Subcutaneous abdominal adipose tissue (tissue), 5 donors: ENCODE measurements at regions not wholly inside any gene's neighbourhood (a gene's known extent, or its start where the extent isn't known, plus 50 kb on each side); places are given as distances from the start of the nearest gene placed in this dataset.
"Not testable (repeated sequence)": the region's sequence is repeated elsewhere in the genome, so short reads cannot be mapped to it uniquely, and the experiment has no call there.

Source experiments
- H3K27ac ChIP-seq: one replicate; pipeline ENCODE4 v1.7.0; 2013; ENCODE audit warnings: low read depth, mild to moderate bottlenecking, inconsistent platforms, low read length, moderate library complexity
- H3K27me3 ChIP-seq, 5 donors: one replicate each; pipeline ENCODE4 v1.7.0; 2013; ENCODE audit warnings: low read length in 5 of 5, inconsistent platforms in 1 of 5; ENCODE audit not compliant: control insufficient read depth in 5 of 5, insufficient read depth in 4 of 5
- H3K36me3 ChIP-seq, 5 donors: one replicate each; pipeline ENCODE4 v1.7.0; 2013; ENCODE audit warnings: low read length in 5 of 5; ENCODE audit not compliant: control insufficient read depth in 5 of 5, insufficient read depth in 5 of 5
- H3K4me1 ChIP-seq, 5 donors: one replicate each; pipeline ENCODE4 v1.7.0; 2013; ENCODE audit warnings: low read length in 5 of 5, mild to moderate bottlenecking in 3 of 5, moderate library complexity in 1 of 5; ENCODE audit not compliant: control insufficient read depth in 5 of 5, insufficient read depth in 5 of 5
- H3K4me3 ChIP-seq, 5 donors: one replicate each; pipeline ENCODE4 v1.7.0; 2013; ENCODE audit warnings: low read length in 5 of 5, low read depth in 1 of 5
- H3K9ac ChIP-seq, 5 donors: one replicate each; pipeline ENCODE4 v1.7.0; 2013; ENCODE audit warnings: low read length in 5 of 5, mild to moderate bottlenecking in 4 of 5, moderate library complexity in 3 of 5
- H3K9me3 ChIP-seq, 5 donors: one replicate each; pipeline ENCODE4 v1.7.0; 2013; ENCODE audit warnings: low read length in 5 of 5; ENCODE audit not compliant: control insufficient read depth in 5 of 5
- donor health status: healthy.
- donor health status: healthy.
- donor health status: healthy.
- donor health status: healthy.
- donor health status: healthy.

GRCh38 chr7:114329458-114329857 is 85.2 kb upstream of the FOXP2 start:
- not testable (repeated sequence) for H3K4me1 ChIP-seq, H3K9ac ChIP-seq, H3K36me3 ChIP-seq, H3K4me3 ChIP-seq, H3K27ac ChIP-seq, H3K27me3 ChIP-seq, H3K9me3 ChIP-seq

DNA sequence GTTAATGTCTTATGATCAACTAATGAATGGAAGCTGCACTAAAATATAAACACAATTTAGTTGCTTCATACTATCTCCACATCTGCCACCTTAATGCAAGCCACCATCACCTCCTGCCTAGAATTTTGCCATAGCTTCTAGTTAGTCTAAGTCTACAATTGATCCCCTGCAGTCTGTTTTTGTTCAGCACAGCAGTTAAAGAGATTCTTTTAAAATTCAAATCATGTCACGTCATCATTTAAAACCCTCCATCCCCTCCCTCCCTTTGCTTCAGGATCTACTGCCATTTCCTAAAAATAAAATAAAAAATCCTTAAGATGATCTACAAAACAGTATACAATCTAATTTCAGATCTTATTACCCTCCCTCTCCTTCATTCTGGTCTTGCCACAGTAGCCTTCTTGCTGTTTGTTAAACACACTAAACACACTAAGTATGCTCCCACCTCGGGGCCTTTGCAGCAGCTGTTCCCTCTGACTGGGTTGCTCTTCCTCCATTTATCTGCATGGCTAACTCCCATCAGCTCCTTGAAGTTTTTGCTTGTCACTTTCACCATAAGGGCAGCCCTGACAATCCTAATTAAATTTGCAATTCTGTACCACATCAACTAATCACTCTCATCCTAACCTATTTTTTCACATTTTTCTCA is 97.0 kb upstream of the FOXP2 start:
- H3K36me3 ChIP-seq = peaks cover 0 to 6% (median 0%) of the 10 kb centered on the region in 5 donors

DNA sequence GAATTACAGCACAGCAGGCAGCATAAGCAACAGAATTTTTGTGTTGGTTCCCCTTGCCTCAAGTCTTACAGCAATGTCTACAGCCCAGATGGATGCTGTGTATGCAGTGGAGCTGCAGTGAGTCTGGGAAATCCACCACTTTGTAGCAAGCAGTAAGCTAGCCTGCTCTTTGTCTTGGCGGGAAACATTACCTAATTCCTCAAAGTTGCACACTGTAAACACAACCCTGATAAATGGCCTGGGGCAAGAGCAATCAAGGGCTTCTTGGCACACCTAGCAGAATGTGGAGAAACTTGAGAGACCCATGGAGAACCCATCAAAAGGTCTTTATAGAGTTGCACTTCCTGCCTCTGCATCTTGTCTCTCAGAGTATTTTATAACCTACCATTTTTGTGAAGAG is 102.0 kb upstream of the FOXP2 start:
- H3K9ac ChIP-seq = no peak overlapping the region
- no peaks in the 10 kb centered on the region for H3K4me1 ChIP-seq
- no peaks in the 10 kb centered on the region for H3K27me3 ChIP-seq

More for the DNA sequence above, 97.0 kb upstream of the FOXP2 start:
- no peaks in the 10 kb centered on the region for H3K4me1 ChIP-seq
- no peaks in the 10 kb centered on the region for H3K9me3 ChIP-seq
- no peak overlapping the region for H3K27ac ChIP-seq
- no peaks in the 10 kb centered on the region for H3K27me3 ChIP-seq
- no peak overlapping the region for H3K9ac ChIP-seq
- no peak overlapping the region for H3K4me3 ChIP-seq

DNA sequence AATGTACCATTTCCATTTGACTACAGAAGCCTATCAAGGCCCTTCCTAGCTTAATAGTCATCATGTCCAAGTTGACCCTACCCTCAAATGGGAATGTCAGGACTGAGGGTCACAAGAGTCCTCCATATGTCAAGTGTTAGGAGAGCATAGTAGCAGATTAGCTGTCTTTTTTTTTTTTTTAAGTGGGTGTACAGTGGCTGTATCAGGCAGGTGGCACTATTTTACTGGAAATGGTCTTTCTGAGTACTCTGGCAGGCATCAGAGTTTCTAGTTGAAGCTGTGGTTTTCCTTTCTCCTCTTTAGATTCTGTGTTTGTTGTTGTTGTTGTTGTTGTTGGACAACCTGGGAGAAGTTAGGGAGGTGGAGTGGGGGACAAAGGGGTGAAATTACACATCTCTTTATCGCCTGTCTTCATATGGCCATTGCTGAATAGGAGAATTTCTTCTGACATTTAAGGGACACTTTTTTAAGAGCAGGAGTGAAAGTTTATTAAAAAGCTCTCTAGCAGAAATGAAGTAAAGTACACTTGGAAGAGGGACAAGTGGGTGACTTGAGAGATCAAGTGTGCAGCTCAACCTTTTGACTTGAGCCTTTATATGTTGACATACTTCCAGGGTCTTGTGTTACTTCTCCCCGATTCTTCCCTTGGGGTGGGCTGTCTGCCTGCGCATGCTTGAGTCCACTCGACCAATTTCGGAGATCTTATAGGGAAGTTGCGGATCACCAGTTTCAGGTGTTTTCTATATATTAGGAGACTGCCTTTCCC is 104.1 kb upstream of the FOXP2 start:
- Histone ChIP-seq H3K9me3 (no peaks in the 10 kb centered on the region), H3K4me1 (no peaks in the 10 kb centered on the region), H3K9ac (no peak overlapping the region), H3K27me3 (no peaks in the 10 kb centered on the region), H3K36me3 (no peaks in the 10 kb centered on the region), H3K4me3 (no peak overlapping the region), H3K27ac (no peak overlapping the region)

More for the DNA sequence above, 102.0 kb upstream of the FOXP2 start:
- Histone ChIP-seq H3K9me3 (no peaks in the 10 kb centered on the region), H3K27ac (no peak overlapping the region), H3K4me3 (no peak overlapping the region), H3K36me3 (no peaks in the 10 kb centered on the region)

- no peaks in the 10 kb centered on the region for H3K9me3 ChIP-seq
- H3K4me3 ChIP-seq = no peak overlapping the region
- H3K9ac ChIP-seq = no peak overlapping the region
- H3K36me3 ChIP-seq = no peaks in the 10 kb centered on the region
- H3K4me1 ChIP-seq = no peaks in the 10 kb centered on the region
- no peaks in the 10 kb centered on the region for H3K27me3 ChIP-seq
- H3K27ac ChIP-seq = no peak overlapping the region
Measured at GRCh38 chr7:114309729-114310128, 104.9 kb upstream of the FOXP2 start.

DNA sequence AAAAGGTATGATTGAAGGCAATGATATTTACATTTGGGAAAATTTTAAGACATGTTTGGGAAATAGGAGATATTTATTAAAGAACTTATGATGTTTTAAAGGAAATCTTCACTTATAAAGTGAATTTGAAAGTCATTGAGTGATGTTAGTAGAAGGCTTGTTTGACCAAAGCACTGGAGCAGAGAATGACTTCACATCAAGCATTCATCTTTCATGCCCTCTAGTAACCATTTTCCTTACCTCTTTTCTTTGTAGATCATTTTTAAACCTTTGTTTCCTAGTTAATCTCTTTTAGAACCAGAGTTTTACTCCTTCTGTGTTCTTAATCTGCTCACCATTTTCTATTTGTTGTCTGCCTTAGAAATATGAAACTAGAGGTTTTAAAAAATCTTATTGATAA is 111.3 kb upstream of the FOXP2 start:
- Histone ChIP-seq H3K4me1 (no peaks in the 10 kb centered on the region), H3K9me3 (no peaks in the 10 kb centered on the region), H3K36me3 (no peaks in the 10 kb centered on the region), H3K27me3 (no peaks in the 10 kb centered on the region), H3K9ac (no peak overlapping the region), H3K4me3 (no peak overlapping the region), H3K27ac (no peak overlapping the region)

GRCh38 chr7:114302858-114303257 is 111.8 kb upstream of the FOXP2 start:
- Histone ChIP-seq H3K9ac (no peak overlapping the region), H3K27me3 (no peaks in the 10 kb centered on the region), H3K4me1 (no peaks in the 10 kb centered on the region), H3K4me3 (no peak overlapping the region), H3K36me3 (no peaks in the 10 kb centered on the region), H3K9me3 (no peaks in the 10 kb centered on the region), H3K27ac (no peak overlapping the region)

DNA sequence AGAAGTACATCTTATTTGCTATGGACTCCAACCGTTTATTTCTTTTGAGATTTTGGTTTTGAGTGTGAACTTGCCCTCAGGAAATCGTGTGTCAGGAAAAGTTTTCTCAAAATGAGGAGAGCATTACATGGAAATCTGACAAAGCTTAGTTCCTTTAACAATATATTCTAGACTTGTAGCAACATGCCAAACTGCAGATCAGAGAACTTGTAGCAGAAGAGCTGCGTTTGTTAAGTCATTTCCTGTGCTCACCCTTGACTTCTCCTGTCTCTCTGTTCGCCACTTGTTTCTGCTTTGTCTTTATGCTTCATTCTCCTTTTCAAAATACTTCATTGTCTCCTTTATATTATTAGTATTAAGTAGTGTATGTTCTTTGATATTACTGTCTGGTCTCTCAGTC is 116.6 kb upstream of the FOXP2 start:
- Histone ChIP-seq H3K9me3 (peaks cover 0 to 2% (median 0%) of the 10 kb centered on the region in 5 donors), H3K9ac (no peak overlapping the region), H3K27ac (no peak overlapping the region), H3K4me3 (no peak overlapping the region), H3K27me3 (no peaks in the 10 kb centered on the region), H3K4me1 (no peaks in the 10 kb centered on the region), H3K36me3 (peaks cover 0 to 6% (median 0%) of the 10 kb centered on the region in 5 donors)

- H3K27ac ChIP-seq = no peak overlapping the region
- no peaks in the 10 kb centered on the region for H3K4me1 ChIP-seq
- H3K4me3 ChIP-seq = no peak overlapping the region
- peaks cover 0 to 2% (median 0%) of the 10 kb centered on the region in 5 donors for H3K9me3 ChIP-seq
- no peaks in the 10 kb centered on the region for H3K27me3 ChIP-seq
- H3K36me3 ChIP-seq = peaks cover 0 to 6% (median 0%) of the 10 kb centered on the region in 5 donors
- H3K9ac ChIP-seq = no peak overlapping the region
Measured at GRCh38 chr7:114297121-114297520, 117.5 kb upstream of the FOXP2 start.

- H3K27ac ChIP-seq = no peak overlapping the region
- peaks cover 0 to 8% (median 0%) of the 10 kb centered on the region in 5 donors for H3K9me3 ChIP-seq
- H3K27me3 ChIP-seq = no peaks in the 10 kb centered on the region
- H3K9ac ChIP-seq = no peak overlapping the region
- no peak overlapping the region for H3K4me3 ChIP-seq
- H3K36me3 ChIP-seq = peaks cover 0 to 6% (median 0%) of the 10 kb centered on the region in 5 donors
- no peaks in the 10 kb centered on the region for H3K4me1 ChIP-seq
Measured at GRCh38 chr7:114295522-114295921, 119.1 kb upstream of the FOXP2 start.
